ENCODE measurements at regions not wholly inside any gene's neighbourhood (a gene's known extent, or its start where the extent isn't known, plus 50 kb on each side); places are given as distances from the start of the nearest gene placed in this dataset.
A peak's percentile ranks its signal among the peaks of the same experiment; 100 is the strongest.

- ChIA-PET POLR2A (ENCODE audit: unreplicated experiment) (no interaction called here), CTCF (interaction anchor here (0.7 kb wide), 1 partner anchor 25 kb away, joined by 4 read pairs; no protein-coding TSS in a partner anchor)
- BruUV-seq (replicated peaks) = no TSS peak
- dilution Hi-C loops (cut with HindIII; ENCODE audit: low sequenced_read_pairs, unreplicated experiment) = no loop called here
- Histone ChIP-seq H3K9ac (ENCODE audit: low read depth, low read length) (no peak overlapping the region), H3K4me3 (ENCODE audit: insufficient read depth, low read depth, low read length) (no peak overlapping the region), H2BK5ac (ENCODE audit: low read depth, low read length, poor library complexity, severe bottlenecking) (no peak overlapping the region), H4K20me1 (ENCODE audit: insufficient read depth, low read length) (no peaks in the 10 kb centered on the region), H3K4me1 (ENCODE audit: control insufficient read depth, insufficient read depth, low read length) (no peaks in the 10 kb centered on the region), H3K79me1 (ENCODE audit: low read depth in 1 of 2, low read length in 2 of 2) (no peaks in the 10 kb centered on the region), H4K5ac (ENCODE audit: low read depth, low read length) (no peak overlapping the region), H2AFZ (replicated peaks; ENCODE audit: low read length, poor library complexity) (no peak overlapping the region), H3K9me1 (ENCODE audit: insufficient read depth, low read length) (no peaks in the 10 kb centered on the region), H4K91ac (ENCODE audit: insufficient read depth, low read depth, low read length) (no peak overlapping the region), H3K18ac (ENCODE audit: low read depth, low read length) (no peak overlapping the region), H2AK5ac (ENCODE audit: low read depth, low read length) (no peak overlapping the region), H3K36me3 (ENCODE audit: control insufficient read depth, insufficient read depth, low read length) (no peaks in the 10 kb centered on the region), H3K4ac (ENCODE audit: low read depth, low read length) (no peak overlapping the region), H3K4me2 (ENCODE audit: low read depth, low read length) (no peak overlapping the region), H3K27ac (ENCODE audit: insufficient read depth, low read length) (no peak overlapping the region), H2AK9ac (replicated peaks; ENCODE audit: low read depth, low read length, poor library complexity) (no peak overlapping the region), H2BK20ac (ENCODE audit: low read depth, low read length) (no peak overlapping the region), H2BK120ac (ENCODE audit: low read depth, low read length) (no peak overlapping the region), H3K27me3 (ENCODE audit: control insufficient read depth, insufficient read depth, low read length) (no peaks in the 10 kb centered on the region), H3K23ac (ENCODE audit: low read depth, low read length) (no peak overlapping the region), H3K9me3 (ENCODE audit: control insufficient read depth, insufficient read depth, low read length) (no peaks in the 10 kb centered on the region), H3K14ac (replicated peaks; ENCODE audit: low read depth, low read length) (no peak overlapping the region), H2BK15ac (ENCODE audit: low read depth, low read length) (no peak overlapping the region), H3K56ac (ENCODE audit: extremely low read depth, insufficient read depth, low read length) (no peak overlapping the region), H4K8ac (ENCODE audit: low read depth in 2 of 2, low read length in 2 of 2) (no peak overlapping the region)
- WGBS, 2 experiments (ENCODE audit: extremely low coverage in 2 of 2, insufficient read length in 1 of 2) = no CpG with 5 or more reads among the region's 2 CpGs
- DNase-seq (peak; percentile 14), ATAC-seq (ENCODE audit: low read depth) (no peak)
- intact Hi-C loops (cut with micrococcal nuclease) = no loop called here
- no peak for TF ChIP-seq MAFK (IDR thresholded peaks at IDR 0.05; ENCODE audit: low read depth, low read length)
- no peak for TF ChIP-seq CEBPB (IDR thresholded peaks at IDR 0.05; ENCODE audit: low read depth, low read length)
- no peak for TF ChIP-seq BHLHE40 (IDR thresholded peaks at IDR 0.05; ENCODE audit: low read depth, low read length)
- no peak for TF ChIP-seq MXI1 (IDR thresholded peaks at IDR 0.05; ENCODE audit: borderline replicate concordance, low read depth, low read length)
- no peak for TF ChIP-seq RFX5 (IDR thresholded peaks at IDR 0.05; ENCODE audit: low read depth, low read length)
- TF ChIP-seq CHD1 (IDR thresholded peaks at IDR 0.05; ENCODE audit: low read depth, low read length) = no peak
- no peak for TF ChIP-seq FOS (IDR thresholded peaks at IDR 0.05; ENCODE audit: low read depth, low read length)
- TF ChIP-seq, protein P1, sequence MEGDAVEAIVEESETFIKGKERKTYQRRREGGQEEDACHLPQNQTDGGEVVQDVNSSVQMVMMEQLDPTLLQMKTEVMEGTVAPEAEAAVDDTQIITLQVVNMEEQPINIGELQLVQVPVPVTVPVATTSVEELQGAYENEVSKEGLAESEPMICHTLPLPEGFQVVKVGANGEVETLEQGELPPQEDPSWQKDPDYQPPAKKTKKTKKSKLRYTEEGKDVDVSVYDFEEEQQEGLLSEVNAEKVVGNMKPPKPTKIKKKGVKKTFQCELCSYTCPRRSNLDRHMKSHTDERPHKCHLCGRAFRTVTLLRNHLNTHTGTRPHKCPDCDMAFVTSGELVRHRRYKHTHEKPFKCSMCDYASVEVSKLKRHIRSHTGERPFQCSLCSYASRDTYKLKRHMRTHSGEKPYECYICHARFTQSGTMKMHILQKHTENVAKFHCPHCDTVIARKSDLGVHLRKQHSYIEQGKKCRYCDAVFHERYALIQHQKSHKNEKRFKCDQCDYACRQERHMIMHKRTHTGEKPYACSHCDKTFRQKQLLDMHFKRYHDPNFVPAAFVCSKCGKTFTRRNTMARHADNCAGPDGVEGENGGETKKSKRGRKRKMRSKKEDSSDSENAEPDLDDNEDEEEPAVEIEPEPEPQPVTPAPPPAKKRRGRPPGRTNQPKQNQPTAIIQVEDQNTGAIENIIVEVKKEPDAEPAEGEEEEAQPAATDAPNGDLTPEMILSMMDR (conservative IDR thresholded peaks at IDR 0.05; ENCODE audit: low read depth, low read length) = no peak
- TF ChIP-seq SMC3 (IDR thresholded peaks at IDR 0.05; ENCODE audit: low read depth, low read length) = no peak
- no peak for TF ChIP-seq ELK1 (IDR thresholded peaks at IDR 0.05; ENCODE audit: borderline replicate concordance, low read depth, low read length)
- TF ChIP-seq MAZ (IDR thresholded peaks at IDR 0.05; ENCODE audit: borderline replicate concordance, low read depth, low read length) = no peak
- in situ Hi-C loops (cut with MboI; ENCODE audit: low sequenced_read_pairs) = no loop called here
These were observed 161.3 kb upstream of the UBE2E3 start for GRCh38 chr2:180819106-180819505.
